Erythroblast (primary cell): ENCODE measurements at regions not wholly inside any gene's neighbourhood (a gene's known extent, or its start where the extent isn't known, plus 50 kb on each side); places are given as distances from the start of the nearest gene placed in this dataset.

Experiments
- GATA1 ChIP-seq: IDR thresholded peaks from 2 replicates; pipeline ENCODE4 v1.6.1; 2011; ENCODE audit warnings: low read depth, mild to moderate bottlenecking, control low read depth, low read length, moderate library complexity
- POLR2A ChIP-seq: IDR thresholded peaks from 2 replicates; pipeline ENCODE4 v1.6.1; 2011; ENCODE audit warnings: mild to moderate bottlenecking, low read length

GRCh38 chr14:22479776-22480464 is 109.1 kb downstream of the DAD1 start:
- TF ChIP-seq POLR2A (no peak), GATA1 (no peak)
